HG02798 (cell line): ENCODE measurements at regions not wholly inside any gene's neighbourhood (a gene's known extent, or its start where the extent isn't known, plus 50 kb on each side); places are given as distances from the start of the nearest gene placed in this dataset.
"Not testable (repeated sequence)": the region's sequence is repeated elsewhere in the genome, so short reads cannot be mapped to it uniquely, and the experiment has no call there.

Source experiments
- ATAC-seq: cut with Tn5 transposase; IDR thresholded peaks from one replicate; pipeline ENCODE4 v1.9.1; 2021; ENCODE audit warnings: mild to moderate bottlenecking; ENCODE audit not compliant: unreplicated experiment, poor library complexity

DNA sequence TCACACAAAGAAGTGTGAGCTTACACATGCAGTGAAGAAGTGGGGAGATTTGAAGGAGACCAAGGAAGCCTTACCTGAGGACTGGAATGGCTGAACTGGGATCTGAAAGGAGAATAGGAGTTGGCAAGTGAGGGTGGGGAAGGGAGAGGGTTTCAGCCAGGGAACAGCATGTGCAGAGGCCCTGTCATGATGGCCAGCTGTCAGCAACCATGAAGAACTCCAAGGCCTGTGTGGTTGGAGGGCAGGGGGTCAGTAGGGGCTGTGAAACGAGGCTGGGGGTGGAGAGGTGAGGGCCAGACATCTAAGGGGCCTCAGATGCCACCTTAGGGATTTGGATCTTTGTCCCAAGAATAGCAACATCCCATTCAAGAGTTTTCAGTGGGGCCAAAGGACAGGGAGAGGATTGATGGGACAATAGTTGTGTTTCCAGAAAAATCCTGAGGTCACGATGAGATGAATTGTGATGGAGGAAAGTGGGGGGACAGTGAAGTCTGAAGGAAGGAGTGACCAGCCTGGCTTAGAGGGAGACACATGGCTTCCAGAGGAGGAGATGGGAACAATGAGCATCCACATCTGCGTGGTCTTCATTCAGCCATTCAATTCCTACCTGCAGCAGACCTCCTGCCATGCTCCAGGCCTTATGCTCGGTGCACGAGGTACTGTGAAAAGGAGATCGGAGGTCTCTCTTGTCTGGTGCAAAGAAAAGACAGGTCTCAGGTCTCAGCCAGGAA is 187.6 kb downstream of the MATN1 start:
- no peak for ATAC-seq

DNA sequence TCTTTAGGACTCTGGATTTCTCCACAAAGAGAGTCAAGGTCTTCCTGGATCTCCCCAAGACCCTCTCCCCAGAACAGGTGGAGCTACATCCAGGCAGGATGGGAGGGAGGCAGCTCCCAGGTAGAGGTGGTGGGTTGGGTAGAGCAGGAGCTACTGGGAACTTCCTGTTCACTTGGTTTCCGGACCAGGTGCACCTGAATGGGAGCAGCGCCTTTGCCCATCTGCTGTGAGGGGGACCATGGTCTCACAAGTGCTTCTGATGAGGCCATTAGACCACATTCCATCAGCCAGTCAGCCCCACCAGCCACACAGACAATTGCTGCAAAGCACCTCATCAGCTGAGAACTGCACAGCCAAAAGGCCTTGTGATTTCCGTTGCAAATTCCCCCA is 188.8 kb downstream of the MATN1 start:
- no peak for ATAC-seq

DNA sequence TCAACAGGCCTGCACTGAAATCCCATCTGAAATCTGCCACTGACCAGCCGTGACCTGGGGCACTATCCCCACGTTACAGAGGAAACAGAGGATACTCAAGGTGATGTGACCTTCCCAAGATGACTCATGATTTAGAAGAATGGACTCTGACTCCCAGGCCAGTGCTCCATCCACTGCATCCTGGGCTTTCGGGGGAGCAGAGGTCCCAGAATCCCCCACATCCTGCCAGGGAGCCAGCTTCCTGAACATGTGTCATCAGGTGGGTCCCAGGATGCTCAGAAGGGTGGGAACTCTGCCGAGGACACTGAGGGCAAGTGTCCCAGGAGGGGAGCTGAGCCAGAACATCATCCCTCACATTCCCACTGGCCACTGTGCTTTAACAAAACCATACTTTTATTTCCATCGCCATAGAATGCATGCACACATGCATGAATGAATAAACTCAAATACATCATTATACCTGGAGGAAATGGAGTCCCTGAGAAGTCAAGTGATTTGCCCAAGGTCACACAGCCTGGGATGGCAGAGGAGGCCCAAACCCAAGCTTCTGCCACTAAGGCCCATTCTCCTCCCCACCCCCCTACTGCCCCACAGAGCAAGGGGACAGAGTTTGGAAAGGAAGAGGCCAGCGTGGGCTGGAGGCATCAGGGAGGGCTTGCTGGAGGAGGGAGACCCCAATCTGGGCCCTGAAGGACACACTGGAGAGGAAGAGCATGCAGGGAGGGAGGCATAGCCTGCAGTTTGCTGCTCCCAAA is 189.4 kb downstream of the MATN1 start:
- no peak for ATAC-seq

DNA sequence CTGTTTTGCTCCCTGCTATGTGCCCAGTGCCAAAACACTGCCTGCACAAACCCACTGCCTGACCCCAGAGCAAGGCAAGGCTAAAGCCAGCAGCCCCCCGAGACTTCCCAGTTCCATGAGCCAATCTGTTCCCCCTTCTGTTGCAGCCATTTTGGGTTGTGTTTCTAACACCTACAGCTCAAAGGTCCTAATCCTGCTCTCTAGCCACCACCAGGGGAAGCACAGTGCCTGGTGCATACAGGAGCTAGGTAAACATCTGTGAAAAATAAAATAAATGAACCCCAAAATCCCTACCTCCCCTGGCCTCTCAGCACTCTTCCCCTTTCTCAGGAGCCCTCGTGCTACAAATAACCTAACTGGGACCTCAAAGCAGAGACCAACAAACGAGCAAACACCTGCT is 190.2 kb downstream of the MATN1 start:
- no peak for ATAC-seq

DNA sequence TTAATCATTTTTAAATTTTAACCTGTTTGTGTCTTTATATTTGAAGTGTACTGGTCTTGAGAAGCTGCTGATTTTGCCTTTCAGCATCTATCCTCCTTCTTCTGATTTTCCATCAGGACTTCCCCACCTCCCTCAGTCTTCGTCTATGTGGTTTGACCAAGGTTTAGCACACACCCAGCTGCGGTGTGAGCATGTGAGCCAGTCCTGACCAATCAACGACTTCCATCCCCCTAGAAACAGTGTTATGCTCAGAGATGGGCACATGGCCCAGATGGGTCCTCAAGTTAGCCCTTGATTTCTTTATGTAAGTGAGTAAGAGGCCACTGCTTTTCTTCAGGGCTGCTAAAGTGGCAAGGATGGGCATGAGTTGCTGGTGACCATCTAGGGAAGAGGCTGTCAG is 190.8 kb downstream of the MATN1 start:
- ATAC-seq: no peak

DNA sequence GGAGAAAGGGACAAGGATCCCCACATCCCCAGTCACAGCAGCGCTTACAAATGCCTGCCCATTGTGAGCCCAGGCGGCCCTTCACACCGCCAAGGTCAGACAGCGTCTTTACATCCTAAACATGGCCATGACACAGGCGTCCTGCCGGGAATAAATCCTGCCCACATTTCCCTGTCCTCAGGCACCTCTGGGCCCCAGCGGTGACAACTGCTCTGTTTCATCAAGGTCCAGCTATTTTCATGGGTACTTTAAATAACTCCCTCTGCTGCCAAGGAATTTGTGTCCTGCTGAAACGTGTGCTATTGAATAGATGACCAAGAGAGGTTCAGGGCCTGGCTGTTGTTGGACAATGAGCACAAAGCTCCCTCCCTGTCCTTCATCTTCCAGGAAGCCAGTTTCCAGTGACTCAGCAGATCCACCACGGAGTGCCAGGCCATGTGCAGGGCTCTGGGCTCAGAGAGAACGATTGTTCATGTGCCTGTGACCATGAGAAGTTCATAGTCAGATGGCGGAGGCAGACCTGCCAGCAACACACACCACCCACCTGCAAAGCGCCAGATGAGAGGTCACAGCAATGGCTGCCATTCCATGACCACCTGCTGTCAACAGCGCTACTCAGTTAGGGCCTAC is 195.8 kb downstream of the MATN1 start:
- no peak for ATAC-seq

DNA sequence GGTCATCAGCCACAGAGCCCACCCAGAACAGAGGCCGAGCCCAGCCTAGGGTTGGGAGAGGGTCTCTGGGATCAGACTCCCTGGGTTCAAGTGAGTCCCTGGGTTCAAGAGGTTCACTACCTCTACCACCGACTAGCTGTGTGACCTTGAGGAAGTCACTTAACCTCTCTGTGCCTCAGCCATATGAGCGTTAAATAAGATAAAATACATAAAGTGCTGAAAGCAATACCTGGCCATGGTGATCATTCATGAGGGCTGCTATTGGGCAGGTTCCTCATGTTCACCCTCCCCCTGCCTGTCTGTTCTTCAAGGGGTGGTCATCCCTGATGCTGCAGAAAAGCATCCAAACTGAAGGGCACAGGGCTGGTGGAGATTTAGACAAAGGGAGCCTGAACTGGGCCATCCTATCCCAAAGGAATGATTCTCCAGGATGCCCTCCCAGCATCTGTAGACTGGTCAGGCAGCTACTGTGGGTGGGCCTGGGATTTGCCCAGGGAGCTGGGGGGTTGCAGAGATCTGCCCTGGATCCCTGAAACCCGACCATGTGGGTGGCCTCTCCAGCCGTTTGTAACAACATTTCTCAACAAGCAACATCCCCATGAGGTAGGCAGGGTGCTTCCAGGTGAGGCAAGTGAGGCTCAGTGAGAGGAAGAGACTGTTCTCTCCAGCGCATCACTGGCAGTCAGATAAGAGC is 196.6 kb downstream of the MATN1 start:
- no peak for ATAC-seq

DNA sequence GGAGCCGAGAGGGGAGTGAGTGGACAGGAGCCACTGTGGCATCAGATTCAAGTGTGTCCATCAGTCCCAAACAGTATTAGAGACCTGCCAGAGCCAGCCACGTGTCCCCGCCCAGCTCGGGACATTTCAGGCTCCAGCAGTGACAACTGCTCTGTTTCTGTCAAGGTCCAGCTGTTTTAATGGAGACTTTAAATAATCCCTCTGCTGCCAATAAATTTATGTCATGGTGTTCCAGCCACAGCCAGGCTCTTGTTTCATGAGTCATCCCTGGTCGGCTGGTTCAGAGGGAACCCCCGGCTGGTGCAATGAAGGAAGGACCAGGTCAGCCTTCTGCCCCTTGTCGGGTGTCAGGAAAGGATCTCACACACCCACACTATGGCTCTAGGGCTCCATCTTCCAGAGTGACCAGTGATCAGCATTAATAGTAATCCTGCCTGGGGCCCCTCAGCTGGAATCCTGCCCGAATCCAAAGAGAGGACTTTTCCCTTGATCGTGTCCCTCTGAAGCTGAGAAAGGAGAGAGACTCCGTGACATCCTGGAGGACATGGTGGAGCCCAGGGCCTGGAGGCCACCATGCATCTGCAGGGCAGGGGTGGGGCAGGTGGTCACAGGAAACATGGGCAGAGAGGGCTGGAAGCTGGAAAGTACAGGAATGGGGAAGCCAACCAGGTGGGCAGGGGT is 197.3 kb downstream of the MATN1 start:
- ATAC-seq: no peak

DNA sequence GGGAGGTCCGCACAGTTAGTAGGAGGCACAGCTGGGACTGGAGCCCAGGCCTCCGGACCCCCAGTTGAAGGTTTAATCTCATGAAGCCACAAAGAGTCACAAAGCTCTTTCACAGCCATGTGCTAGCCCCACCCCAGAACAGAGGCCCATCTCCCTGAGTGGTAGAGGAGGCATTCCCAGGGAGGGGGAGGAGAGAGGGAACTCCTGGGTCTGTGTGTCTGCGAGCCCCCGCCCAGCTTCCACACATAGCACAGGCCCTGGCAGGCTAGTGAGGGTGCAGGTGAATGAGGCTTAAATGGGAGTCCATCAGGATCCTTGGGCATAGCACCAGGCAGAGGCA is 197.8 kb downstream of the MATN1 start:
- no peak for ATAC-seq

DNA sequence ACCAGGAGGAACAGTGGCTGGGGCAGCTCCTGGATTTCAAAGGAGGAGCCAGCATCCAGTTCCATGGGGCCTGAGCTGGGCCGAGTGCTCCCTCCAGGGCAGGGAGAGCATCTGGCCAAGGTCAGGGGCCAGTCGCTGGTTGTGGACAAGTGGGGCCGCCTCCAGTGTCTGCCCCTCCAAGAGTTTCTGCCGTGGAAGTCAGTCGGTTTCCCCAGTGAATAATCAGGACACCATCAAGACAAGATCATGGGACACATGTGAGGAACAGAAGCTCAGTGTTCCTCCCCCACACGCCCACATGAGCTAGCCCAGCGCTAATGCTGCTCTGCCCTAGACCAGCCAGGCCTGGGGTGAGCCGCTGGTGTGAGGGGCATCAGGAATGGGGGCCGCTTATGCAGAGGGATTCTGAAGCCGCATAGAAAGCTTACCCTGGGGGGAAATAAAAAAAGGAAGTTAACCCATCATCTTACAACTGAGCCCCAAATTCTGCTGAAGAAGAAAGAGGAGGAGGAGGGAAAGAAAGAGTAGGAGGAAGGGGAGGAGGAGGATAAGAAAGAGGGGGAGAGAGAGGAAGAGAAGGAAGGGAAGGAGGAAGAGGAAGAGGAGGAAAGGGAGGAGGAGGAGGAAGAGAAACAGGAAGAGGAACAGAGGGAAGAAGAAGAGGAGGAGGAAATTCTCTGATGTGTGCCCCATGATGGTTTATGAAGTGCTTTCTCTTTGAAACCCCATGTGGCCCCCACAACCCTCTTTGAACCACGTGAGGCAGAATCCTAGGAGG is 198.4 kb downstream of the MATN1 start:
- ATAC-seq: no peak

DNA sequence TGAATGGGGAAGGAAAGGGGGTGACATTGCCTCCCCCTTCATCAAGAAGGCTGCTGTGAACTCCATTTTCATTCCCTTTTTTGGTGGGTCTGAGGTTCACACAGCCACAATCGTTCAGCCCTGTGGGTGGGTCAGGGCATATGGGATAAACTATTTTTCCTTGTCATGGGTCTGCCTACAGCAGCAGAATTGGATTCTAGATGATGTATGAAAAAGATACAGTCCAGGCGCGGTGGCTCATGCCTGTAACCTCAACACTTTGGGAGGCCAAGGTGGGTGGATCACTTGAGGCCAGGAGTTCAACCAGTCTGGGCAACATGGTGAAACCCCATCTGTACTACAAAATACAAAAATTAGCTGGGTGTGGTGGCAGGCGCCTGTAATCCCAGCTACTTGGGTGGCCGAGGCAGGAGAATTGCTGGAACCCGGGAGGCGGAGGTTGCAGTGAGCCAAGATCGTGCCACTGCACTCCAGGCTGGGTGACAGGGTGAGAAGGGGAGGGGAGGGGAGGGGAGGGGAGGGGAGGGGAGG is 199.3 kb downstream of the MATN1 start:
- not testable (repeated sequence) for ATAC-seq

DNA sequence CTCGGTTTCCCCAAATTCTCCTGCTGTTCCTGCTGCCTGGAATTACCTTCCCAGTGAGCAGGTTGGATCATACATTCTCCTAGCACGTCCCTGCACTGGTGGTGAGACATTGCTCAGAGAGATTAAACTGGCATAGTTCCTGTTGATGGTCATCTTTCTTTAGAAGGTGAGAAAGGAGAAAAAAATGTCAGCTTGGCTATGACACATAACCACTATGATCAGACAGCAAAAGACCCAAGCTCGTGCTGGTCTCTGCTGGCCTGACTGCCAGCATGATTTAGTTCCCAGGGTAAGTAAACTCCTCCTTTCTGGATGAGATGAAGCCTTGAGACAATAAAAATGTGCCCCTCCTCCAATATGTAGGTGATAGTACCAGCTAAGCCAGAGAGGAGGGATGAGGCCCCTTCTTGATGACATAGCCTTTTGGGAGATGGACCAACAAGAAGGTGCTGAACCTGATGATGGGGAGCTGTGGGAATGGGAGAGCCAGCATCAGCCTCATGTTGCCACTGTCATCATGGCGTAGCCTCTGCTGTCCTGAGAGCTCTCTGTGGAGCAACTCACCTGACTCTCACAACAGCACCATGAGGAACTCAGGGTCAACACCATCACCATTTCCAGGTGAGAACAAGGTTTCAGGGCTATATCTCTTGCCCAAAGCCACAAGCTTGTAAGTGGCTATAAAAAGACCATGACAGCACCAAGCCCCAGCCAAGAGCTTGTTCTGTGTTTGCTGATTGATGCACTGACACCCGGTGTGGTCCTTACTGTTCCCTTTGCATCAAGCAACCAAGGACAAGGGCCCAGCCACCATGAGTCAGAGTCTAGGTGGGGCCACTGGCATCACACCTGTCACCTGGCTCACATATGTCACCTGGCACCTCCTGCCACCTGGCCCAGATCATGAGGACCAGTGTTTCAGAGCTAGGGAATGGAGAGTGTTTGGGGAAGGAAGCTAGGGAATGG is 200.0 kb downstream of the MATN1 start:
- ATAC-seq: no peak

DNA sequence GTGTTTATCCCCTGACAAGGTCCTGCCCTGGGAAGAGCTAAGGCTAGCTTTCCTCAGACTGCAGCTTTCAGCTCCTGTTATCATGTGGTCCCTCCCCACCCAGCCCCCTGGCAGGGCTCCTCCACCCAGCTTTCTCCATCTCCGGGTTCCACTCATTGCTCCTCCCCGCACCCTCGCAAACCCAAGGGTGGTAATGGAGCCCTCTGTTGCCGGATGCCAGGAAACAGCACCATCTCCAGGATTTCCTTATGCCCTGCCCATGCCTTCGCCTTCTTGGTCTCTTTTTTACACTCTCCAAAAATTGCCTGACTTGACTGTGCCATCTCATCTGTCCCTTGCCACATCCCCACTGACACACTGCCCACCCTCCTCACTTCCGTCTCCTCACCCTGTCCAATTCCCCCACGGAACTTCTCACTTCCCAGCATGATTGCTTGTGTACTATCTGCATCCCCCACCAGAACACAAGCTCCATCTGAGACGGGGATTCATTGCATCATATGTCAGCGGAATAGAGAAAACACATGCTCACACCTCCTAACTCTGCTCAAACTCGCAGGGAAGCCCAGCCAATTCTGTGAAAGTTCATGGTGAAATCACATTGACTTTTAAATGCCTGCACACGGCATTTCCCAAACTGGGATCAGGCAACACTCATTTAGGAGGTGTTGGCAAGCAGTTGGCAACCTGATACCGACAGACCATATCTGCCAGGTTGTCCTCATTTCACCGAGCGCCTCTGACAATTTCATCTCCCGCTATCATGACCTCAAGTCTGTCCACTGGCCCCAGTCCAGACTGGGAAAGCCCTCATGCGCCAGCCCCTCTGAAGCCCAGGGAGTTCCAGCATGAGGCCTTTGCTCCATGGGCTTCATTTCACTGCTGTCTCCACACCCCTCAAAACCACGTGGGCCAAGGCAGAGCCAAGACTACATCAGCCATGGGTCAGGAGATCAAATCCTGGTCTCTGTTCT is 201.1 kb downstream of the MATN1 start:
- no peak for ATAC-seq

DNA sequence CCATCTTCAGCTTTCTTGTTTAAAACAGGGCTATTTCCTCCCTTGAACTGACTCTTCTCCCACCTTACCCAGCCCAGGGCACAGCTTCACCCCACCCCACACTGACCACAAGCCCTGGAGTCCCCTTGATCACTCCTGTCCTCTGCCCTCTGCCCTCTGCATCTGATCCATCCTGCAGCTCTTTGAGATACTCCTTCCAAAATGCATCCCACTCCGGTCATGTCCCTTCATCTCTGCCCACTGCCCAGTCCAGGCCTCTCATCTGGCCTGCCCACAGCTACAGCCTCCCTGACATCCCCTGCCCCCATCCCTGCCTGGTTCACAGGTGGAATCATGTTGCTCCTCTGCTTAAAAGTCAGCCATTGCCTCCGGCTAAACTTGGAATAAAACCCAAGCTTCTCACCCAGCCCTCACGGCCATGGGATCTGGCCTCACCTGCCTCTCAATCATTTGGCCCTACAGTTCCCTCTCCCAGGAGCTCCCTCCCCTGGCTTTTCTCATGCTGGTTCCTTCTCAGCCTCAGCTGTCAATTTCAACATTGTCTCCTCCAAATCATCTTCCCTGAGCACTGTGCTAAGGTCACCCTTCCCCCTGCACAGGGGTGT is 202.0 kb downstream of the MATN1 start:
- no peak for ATAC-seq

DNA sequence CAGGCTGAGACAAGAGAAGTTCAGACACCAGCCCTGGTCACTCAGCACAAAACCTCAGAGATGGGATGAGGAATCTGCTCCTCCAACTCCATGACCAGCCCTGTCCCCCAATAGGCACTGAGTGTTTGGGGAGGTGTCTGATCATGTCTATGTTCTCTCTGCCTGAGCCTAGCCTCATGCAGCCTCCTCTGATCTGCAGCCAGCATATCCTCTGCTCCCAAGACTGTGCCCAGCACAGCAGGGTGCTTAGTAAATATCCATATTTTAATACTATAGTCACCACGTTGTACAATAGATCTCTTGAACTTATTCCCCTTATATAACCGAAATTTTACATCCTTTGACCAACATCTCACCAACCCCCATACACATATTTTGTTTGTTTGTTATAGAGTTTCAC is 202.9 kb downstream of the MATN1 start:
- ATAC-seq: no peak

DNA sequence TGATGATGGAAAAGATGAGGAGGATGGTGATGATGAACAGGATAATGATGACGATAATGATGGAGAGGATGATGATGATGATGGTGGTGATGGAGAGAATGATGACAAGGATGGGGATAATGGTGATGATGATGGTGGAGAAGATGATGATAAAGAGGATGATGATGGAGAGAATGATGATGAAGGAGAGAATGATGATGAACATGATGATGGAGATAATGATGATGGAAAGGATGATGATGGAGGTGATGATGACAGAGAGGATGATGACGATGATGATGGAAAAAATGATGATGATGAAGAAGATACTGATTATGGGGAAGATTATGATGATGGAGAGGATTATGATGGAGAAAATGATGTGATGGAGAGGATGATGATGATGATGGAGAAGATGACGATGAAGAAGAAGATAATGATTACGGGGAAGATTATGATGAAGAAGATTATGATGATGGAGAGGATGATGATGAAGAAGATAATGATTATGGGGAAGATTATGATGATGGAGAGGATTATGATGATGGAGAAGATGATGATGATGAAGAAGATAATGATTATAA is 204.1 kb downstream of the MATN1 start:
- ATAC-seq: no peak

DNA sequence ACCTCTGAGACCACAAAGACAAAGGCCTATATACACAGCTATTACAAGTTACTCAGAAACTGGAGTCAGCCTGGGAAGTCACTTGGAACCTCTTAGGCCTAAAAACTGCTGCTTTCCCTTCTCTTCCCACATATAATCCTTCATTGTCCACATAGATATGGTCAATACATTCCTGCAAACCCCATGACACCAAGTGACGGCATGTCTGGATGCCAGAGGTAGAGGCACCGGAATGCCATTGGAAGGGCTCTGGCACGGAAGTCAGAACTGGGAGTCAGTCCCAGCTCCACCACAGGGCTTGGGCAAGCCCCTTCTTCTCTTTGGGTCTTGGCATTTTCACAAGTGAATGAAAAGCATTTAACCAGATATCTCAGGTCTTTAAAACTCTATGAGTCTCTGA is 204.7 kb downstream of the MATN1 start:
- no peak for ATAC-seq
